GM12878 (cell line): ENCODE measurements at regions not wholly inside any gene's neighbourhood (a gene's known extent, or its start where the extent isn't known, plus 50 kb on each side); places are given as distances from the start of the nearest gene placed in this dataset.

Experiments used
- ATAC-seq: fragments of 200-7000 bp; cut with Tn5 transposase; 3 replicates; pipeline ENCODE4 v1.9.1; 2020; ENCODE audit warnings: mild to moderate bottlenecking, moderate library complexity
- BruUV-seq: library from RNA; stranded (reverse); fragments of 400-500 nt; replicated peaks from 2 replicates; lab custom pipeline; 2021; lab: Mats Ljungman, UMichigan
- CTCF ChIA-PET: fragments of 300-600 bp; sonication (Branson Sonifier 250); formaldehyde crosslinking; extraction: SDS; loops from one replicate; lab custom pipeline; 2021; ENCODE audit warnings: inconsistent platforms; lab: Yijun Ruan, JAX
- POLR2A ChIA-PET: fragments of 350-600 bp; formaldehyde crosslinking; extraction: SDS; loops from one replicate; lab custom pipeline; 2021; ENCODE audit warnings: inconsistent platforms; lab: Charles Lee
- RAD21 ChIA-PET: fragments of 300-600 bp; sonication (Branson Sonifier 250); formaldehyde crosslinking; loops from one replicate; lab custom pipeline; 2023; ENCODE audit warnings: antibody characterized with exemption; ENCODE audit not compliant: unreplicated experiment; lab: Charles Lee
- SMC1A ChIA-PET: fragments of 300-600 bp; sonication (Branson Sonifier 250); formaldehyde crosslinking; loops from one replicate; lab custom pipeline; 2023; ENCODE audit not compliant: unreplicated experiment, uncharacterized antibody; lab: Charles Lee
- DNase-seq: peaks from one replicate; pipeline ENCODE4 v3.0.0-alpha.2; 2011; ENCODE audit warnings: low read depth, low spot score
- FAIRE-seq: peaks from 3 replicates; lab custom pipeline; 2011; peaks lifted over from hg19 to GRCh38; lab: Jason Lieb, UNC
- H2AFZ ChIP-seq: 2 replicates; pipeline ENCODE4 v1.6.0; 2011; ENCODE audit warnings: low read depth, low read length, control low read depth; ENCODE audit not compliant: control insufficient read depth
- H3K27ac ChIP-seq: 2 replicates; pipeline ENCODE4 v1.5.1; 2011; ENCODE audit warnings: control low read depth; ENCODE audit not compliant: control insufficient read depth, insufficient read depth
- H3K27me3 ChIP-seq, 2 experiments: replicated peaks in 1 of 2; 2 replicates each; pipeline versions ENCODE4 v1.6.0 to v1.6.1; 2011; ENCODE audit warnings: low read length in 1 of 2; ENCODE audit not compliant: control insufficient read depth in 2 of 2, insufficient read depth in 2 of 2
- H3K36me3 ChIP-seq, 2 experiments: 2 replicates each; pipeline ENCODE4 v1.5.1; 2011; ENCODE audit warnings: low read length in 1 of 2; ENCODE audit not compliant: control insufficient read depth in 2 of 2, insufficient read depth in 2 of 2
- H3K4me1 ChIP-seq: 2 replicates; pipeline ENCODE4 v1.6.1; 2011; ENCODE audit warnings: mild to moderate bottlenecking, low read length, moderate library complexity, mixed read lengths; ENCODE audit not compliant: control insufficient read depth, insufficient read depth
- H3K4me2 ChIP-seq: 2 replicates; pipeline ENCODE4 v1.6.0; 2011; ENCODE audit warnings: control low read depth; ENCODE audit not compliant: control insufficient read depth, insufficient read depth
- H3K4me3 ChIP-seq: fragments of 200-600 bp; sonication (generic); 2 replicates; pipeline ENCODE4 v1.5.1; 2016
- H3K79me2 ChIP-seq: 2 replicates; pipeline ENCODE4 v1.6.0; 2011; ENCODE audit warnings: low read length; ENCODE audit not compliant: control insufficient read depth, insufficient read depth
- H3K9ac ChIP-seq: 2 replicates; pipeline ENCODE4 v1.8.0; 2011; ENCODE audit warnings: low read length, control low read depth, mixed read lengths; ENCODE audit not compliant: control insufficient read depth, insufficient read depth
- H3K9me3 ChIP-seq: replicated peaks from 3 replicates; pipeline ENCODE4 v1.5.1; 2011; ENCODE audit warnings: mild to moderate bottlenecking, low read length; ENCODE audit not compliant: control insufficient read depth, insufficient read depth
- H4K20me1 ChIP-seq: 2 replicates; pipeline ENCODE4 v1.6.0; 2011; ENCODE audit not compliant: control insufficient read depth, insufficient read depth
- TARDBP ChIP-seq: IDR thresholded peaks from 2 replicates; pipeline ENCODE4 v1.6.1; 2016; ENCODE audit warnings: borderline replicate concordance
- WGBS: methylation state at CpG from one replicate; pipeline ENCODE4 v1.1.6; 2016; ENCODE audit warnings: low lambda C conversion rate; ENCODE audit not compliant: insufficient replicate concordance, insufficient coverage; ENCODE audit errors: missing lambda C conversion rate; 5-methylcytosine and 5-hydroxymethylcytosine counted together
- in situ Hi-C: fragments of 300-500 bp; cut with MboI; formaldehyde crosslinking; loops from 9 replicates; pipeline ENCODE4 v1.14.3; 2018; ENCODE audit warnings: mixed read lengths
- intact Hi-C: fragments of 100-400 bp; cut with micrococcal nuclease; formaldehyde crosslinking; loops from one replicate; pipeline ENCODE4 v1.14.2; 2022; ENCODE audit not compliant: unreplicated experiment

GRCh38 chr12:78804262-78804661, 60.3 kb upstream of the SYT1 start:
- Histone ChIP-seq H3K36me3 (no peaks in the 10 kb centered on the region), H3K79me2 (no peaks in the 10 kb centered on the region), H3K4me3 (no peak overlapping the region), H3K9ac (no peak overlapping the region), H3K4me2 (no peak overlapping the region), H3K9me3 (no peaks in the 10 kb centered on the region), H3K4me1 (no peaks in the 10 kb centered on the region), H3K27ac (no peak overlapping the region), H4K20me1 (no peaks in the 10 kb centered on the region), H3K27me3 (no peaks in the 10 kb centered on the region), H2AFZ (no peak overlapping the region)
- DNase-seq, result no peak
- in situ Hi-C loops (no loop called here), intact Hi-C loops (no loop called here)
- no TSS peak for BruUV-seq
- ChIA-PET CTCF (no interaction called here), RAD21 (no interaction called here), POLR2A (no interaction called here), SMC1A (interaction anchor here (0.6 kb wide), 1 partner anchor 253 kb away, joined by 3 read pairs; no protein-coding TSS in a partner anchor)
- no peak for FAIRE-seq
- WGBS, result 79% methylated on average over 32 of the region's 39 CpGs
- TF ChIP-seq TARDBP, result no peak
- ATAC-seq, result no peak
